ENCODE measurements at regions not wholly inside any gene's neighbourhood (a gene's known extent, or its start where the extent isn't known, plus 50 kb on each side); places are given as distances from the start of the nearest gene placed in this dataset.

DNA sequence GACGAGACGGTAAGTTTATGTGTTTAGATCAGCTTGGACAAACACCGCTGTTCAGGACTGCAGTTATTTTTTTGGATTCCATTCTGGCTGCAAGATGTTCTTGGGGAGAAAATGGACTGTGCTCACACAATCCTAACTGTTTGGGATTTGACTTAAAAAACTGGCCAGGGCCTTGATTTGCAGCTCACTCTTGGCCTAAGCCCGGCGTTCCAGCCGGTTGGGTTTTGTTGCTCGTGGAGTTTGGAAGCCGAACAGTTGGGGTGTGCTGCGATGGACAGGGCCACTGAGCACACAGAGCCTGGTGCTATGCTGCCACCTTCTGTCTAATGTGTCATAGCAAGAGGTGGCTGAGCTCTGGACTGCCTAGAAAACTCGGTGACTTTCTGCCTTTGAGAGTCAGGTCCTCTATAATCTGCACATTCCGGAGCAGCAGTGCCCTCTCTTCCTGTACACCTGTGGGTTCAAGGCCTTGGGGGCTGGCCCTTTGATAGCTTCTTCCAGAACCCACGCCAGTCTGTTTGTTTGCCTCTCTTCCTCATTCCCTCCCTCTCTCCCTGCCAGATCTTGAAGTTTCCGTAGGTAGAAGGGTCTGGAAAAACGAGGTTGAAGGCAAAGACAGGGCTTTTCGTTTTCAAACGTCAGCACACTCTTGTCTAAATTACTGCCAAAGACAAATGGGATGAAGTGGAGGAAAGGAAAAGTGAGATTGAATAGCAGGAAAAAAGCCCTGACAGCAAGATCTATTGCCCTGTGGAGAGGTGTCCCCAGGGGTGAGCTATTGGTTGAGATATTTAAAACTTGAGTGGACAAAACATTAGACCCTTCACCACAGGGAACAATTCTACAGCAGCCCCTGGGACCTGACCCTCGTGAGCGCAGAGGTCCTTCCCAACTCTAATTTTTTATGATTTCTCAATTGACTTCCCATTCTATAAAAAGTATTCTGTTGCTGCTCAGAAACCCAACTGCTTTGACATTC lies 167.5 kb upstream of the HABP2 start:
- peak; percentile 74 for DNase-seq (ENCODE audit: low read depth)
- peak; percentile 93 for TF ChIP-seq CTCF (IDR thresholded peaks at IDR 0.05; ENCODE audit: control insufficient read depth, insufficient read depth, low read depth, low read length, missing control alignments)
- H3K4me3 ChIP-seq (ENCODE audit: control insufficient read depth, low read depth, low read length) = no peak overlapping the region

DNA sequence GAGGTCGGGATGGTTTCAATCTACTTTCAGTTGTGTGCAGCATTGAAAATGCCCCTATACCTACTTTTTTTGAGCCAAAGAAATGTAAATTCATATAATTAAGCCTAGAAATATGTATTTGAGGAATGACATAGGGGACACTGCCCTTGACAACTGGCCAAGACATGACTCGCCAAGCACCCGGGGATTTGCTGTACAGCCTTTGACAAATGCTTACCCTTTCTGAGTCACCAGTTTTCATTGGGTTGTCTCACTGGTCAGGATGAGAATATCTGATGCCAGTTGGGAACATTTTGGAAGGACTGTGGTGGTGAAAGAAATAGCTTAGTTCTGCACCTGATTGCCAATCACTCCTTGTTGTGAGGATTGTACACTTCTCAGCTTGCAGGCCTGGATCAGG lies 166.8 kb upstream of the HABP2 start:
- DNase-seq (ENCODE audit: low read depth) = no peak
- no peak for TF ChIP-seq CTCF (IDR thresholded peaks at IDR 0.05; ENCODE audit: control insufficient read depth, insufficient read depth, low read depth, low read length, missing control alignments)
- H3K4me3 ChIP-seq (ENCODE audit: control insufficient read depth, low read depth, low read length) = no peak overlapping the region

DNA sequence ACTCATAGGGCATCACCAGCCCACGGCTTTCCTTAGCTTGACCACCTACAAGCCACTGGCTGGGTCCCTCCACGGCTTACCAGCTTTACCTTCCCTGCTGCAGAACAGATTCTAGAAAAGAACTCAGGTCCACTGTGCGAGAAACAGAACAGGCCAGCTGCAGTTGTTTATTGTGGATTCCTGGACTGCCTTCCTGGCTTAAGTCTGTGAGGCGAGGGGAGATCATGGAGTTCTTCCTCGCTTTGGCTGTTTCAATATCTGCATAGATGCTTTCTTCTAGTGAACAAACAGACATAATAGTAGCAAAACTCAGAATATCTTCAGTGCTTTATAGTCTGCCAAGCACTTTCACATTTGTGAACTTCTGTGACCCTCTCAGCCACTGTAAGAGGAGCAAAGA lies 162.9 kb upstream of the HABP2 start:
- no peak for DNase-seq (ENCODE audit: low read depth)
- no peak for TF ChIP-seq CTCF (IDR thresholded peaks at IDR 0.05; ENCODE audit: control insufficient read depth, insufficient read depth, low read depth, low read length, missing control alignments)
- no peak overlapping the region for H3K4me3 ChIP-seq (ENCODE audit: control insufficient read depth, low read depth, low read length)

DNA sequence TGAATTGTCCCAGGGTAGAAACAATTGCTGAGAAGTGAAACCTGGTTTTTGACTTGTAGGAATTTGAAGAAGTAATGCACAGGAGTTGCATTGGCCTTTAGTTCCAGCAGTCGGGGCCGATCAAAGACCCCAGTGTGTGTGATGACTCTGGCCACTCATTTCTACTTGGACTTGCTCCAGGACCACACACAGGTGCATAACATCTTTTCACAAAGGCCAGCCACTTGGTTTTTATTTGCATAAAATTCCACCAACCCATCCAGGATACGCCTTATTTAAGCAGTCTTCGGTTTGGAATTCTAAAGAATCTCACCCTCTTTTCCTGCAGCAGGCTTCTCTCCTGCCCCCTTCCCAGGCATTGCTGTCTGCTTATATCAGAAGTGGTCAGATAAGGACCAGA lies 162.0 kb upstream of the HABP2 start:
- no peak for TF ChIP-seq CTCF (IDR thresholded peaks at IDR 0.05; ENCODE audit: control insufficient read depth, insufficient read depth, low read depth, low read length, missing control alignments)
- no peak for DNase-seq (ENCODE audit: low read depth)
- H3K4me3 ChIP-seq (ENCODE audit: control insufficient read depth, low read depth, low read length) = no peak overlapping the region

DNA sequence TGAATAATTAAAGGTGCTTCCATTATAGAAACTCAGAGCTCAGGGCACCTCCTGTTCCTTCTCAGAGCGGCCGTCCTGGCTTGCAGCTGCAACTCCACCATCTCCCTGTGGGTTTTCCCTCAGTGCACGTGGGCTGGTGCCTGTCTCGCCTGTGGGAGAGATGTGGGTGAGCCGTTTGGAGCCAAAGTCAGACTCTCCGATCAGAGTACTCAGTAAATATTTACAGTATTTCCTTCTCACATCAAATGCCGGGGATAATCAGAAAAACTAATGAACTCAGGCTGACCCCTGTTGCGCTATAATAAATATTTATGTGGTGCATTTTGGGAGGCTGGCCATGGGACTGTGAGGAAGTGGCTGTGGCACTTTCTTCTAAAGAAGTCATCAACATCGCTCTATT lies 155.8 kb upstream of the HABP2 start:
- no peak for DNase-seq (ENCODE audit: low read depth)
- no peak for TF ChIP-seq CTCF (IDR thresholded peaks at IDR 0.05; ENCODE audit: control insufficient read depth, insufficient read depth, low read depth, low read length, missing control alignments)
- no peak overlapping the region for H3K4me3 ChIP-seq (ENCODE audit: control insufficient read depth, low read depth, low read length)

DNA sequence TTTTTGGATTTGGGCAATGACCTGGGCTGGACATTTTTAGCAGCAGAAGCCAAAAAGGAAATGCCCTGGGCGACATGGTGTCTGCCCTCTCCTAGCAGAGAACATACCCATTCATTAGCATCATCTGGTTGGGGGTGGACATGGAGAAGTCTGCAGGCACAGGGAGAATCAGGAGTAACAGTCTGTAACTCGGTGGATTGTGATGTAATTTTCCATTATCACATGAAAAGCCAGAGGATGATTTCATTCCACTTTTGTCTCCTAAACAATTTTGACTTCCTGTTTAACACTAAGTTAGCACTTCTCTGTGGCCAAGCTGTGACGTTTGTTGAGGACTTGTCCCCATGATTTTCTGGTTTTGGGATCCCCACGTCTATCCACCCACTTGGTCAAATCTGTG lies 153.8 kb upstream of the HABP2 start:
- H3K4me3 ChIP-seq (ENCODE audit: control insufficient read depth, low read depth, low read length) = no peak overlapping the region
- DNase-seq (ENCODE audit: low read depth) = no peak
- no peak for TF ChIP-seq CTCF (IDR thresholded peaks at IDR 0.05; ENCODE audit: control insufficient read depth, insufficient read depth, low read depth, low read length, missing control alignments)

All from AG09309 (cell line).